ENCODE measurements at regions not wholly inside any gene's neighbourhood (a gene's known extent, or its start where the extent isn't known, plus 50 kb on each side); places are given as distances from the start of the nearest gene placed in this dataset.

DNA sequence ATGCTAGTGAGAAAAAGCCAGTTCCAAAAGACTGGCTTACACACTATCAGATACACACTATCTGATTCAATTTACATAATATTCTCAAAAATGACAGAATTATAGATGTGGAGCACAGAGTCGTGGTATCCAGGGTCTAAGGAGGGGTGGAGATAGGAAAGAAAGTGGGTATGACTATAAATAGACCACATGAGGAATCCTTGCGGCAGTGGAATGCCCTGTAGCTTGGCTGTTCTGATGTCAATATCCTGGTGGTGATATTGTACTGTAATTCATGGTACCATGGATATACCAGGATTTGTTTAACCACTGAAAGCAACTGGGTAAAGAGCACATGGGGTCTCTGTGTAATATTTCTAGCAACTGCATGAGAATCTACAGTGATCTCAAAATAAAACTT is 67.7 kb upstream of the TMEM72 start:
- no peak for TF ChIP-seq EZH2phosphoT487 (IDR thresholded peaks at IDR 0.05; ENCODE audit: low read depth, severe bottlenecking, unreplicated experiment)
- TF ChIP-seq, protein P1, sequence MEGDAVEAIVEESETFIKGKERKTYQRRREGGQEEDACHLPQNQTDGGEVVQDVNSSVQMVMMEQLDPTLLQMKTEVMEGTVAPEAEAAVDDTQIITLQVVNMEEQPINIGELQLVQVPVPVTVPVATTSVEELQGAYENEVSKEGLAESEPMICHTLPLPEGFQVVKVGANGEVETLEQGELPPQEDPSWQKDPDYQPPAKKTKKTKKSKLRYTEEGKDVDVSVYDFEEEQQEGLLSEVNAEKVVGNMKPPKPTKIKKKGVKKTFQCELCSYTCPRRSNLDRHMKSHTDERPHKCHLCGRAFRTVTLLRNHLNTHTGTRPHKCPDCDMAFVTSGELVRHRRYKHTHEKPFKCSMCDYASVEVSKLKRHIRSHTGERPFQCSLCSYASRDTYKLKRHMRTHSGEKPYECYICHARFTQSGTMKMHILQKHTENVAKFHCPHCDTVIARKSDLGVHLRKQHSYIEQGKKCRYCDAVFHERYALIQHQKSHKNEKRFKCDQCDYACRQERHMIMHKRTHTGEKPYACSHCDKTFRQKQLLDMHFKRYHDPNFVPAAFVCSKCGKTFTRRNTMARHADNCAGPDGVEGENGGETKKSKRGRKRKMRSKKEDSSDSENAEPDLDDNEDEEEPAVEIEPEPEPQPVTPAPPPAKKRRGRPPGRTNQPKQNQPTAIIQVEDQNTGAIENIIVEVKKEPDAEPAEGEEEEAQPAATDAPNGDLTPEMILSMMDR (IDR thresholded peaks at IDR 0.05; ENCODE audit: poor library complexity), result no peak
- TF ChIP-seq EZH2 (IDR thresholded peaks at IDR 0.05; ENCODE audit: borderline replicate concordance), result no peak

Measured in hepatocyte (in vitro differentiated cells).